DMS53 treated with DMSO at 0.1 percent for 48 hours (cell line): ENCODE measurements at regions not wholly inside any gene's neighbourhood (a gene's known extent, or its start where the extent isn't known, plus 50 kb on each side); places are given as distances from the start of the nearest gene placed in this dataset.

ENCODE experiments used
- DNase-seq: peaks from one replicate; lab custom pipeline; 2025; ENCODE audit not compliant: unreplicated experiment; lab: John Stamatoyannopoulos, UW

GRCh38 chr4:156019246-156019645 is 65.6 kb upstream of the CTSO start:
- no peak for DNase-seq

- DNase-seq: no peak
Observed at GRCh38 chr4:156018383-156018782, 64.7 kb upstream of the CTSO start.

- DNase-seq: no peak
Observed at GRCh38 chr4:156015781-156016180, 62.1 kb upstream of the CTSO start.

DNA sequence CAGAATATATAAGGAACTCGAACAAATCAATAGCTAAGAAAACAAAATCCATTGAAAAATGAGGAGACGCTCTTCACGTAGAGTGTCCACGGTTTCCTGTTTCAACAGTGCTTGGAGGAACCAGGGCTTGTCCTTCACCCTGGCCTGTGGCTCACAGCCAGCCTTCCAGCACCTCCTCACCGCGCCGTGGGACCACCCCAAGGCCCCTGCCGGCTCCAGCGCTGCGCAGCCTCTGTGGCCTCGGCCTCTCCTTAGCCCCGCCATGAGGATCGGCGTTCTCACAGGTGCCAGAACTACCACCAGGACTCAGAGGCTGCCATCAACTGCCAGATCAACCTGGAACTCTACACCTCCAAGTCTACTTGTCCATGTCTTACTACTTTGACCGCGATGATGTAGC is 52.5 kb upstream of the CTSO start:
- no peak for DNase-seq
